GF-D8 (cell line): ENCODE measurements at regions not wholly inside any gene's neighbourhood (a gene's known extent, or its start where the extent isn't known, plus 50 kb on each side); places are given as distances from the start of the nearest gene placed in this dataset.
"Not testable (repeated sequence)": the region's sequence is repeated elsewhere in the genome, so short reads cannot be mapped to it uniquely, and the experiment has no call there.

ENCODE experiments used
- DNase-seq: peaks from one replicate; lab custom pipeline; 2025; lab: John Stamatoyannopoulos, UW

- DNase-seq, result no peak
Observed at GRCh38 chr10:35784751-35785150, 142.7 kb upstream of the FZD8 start.

GRCh38 chr10:35783305-35783838 is 141.3 kb upstream of the FZD8 start:
- no peak for DNase-seq

DNA sequence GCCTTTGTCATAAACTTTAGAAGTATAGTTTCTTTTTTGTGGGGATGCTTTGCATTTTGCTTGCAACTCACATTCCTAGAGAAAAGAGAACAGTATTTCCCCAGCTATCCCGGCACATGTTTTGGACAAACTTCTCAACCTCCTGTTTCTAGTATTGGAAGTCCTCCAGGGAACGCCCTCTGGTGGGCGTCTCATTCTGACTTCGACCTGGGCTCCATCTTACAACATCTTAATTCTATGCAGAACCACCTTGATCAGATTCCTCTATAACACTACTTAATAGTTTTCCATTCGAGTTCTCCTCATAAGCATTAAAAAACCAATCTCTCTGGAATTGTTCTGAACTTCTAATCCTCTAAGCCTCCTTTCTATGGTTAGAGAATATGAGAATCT is 139.5 kb upstream of the FZD8 start:
- no peak for DNase-seq

DNA sequence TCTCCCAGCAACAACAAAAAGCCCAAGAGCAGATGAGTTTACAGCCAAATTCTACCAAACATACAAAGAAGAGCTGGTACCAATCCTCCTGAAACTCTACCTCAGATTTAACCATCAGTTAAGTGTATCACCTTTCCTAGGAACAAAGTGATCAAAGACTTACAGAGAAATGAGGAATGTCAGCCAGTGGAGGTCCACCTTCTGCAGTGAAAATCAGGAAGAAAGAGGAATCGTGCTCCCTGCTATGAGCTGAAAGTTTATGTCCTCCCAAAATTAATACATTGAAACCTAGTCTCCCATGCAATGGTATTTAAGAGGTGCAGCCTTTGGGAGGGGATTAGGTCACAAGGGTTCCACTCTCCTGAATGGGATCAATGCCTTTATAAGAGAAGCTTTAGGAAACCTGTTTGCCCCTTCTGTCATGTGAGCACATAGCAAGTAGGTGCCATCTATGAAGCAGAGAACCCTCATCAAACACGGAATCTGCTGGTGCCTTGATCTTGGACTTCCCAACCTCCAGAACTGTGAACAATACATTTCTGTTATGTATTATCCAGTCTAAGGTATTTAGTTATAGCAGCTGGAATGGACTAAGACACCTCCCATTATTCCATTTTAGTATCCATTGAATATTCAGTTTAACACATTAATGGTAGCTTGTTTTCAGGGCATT is 139.0 kb upstream of the FZD8 start:
- DNase-seq, result no peak

GRCh38 chr10:35778306-35778705 is 136.2 kb upstream of the FZD8 start:
- no peak for DNase-seq

DNA sequence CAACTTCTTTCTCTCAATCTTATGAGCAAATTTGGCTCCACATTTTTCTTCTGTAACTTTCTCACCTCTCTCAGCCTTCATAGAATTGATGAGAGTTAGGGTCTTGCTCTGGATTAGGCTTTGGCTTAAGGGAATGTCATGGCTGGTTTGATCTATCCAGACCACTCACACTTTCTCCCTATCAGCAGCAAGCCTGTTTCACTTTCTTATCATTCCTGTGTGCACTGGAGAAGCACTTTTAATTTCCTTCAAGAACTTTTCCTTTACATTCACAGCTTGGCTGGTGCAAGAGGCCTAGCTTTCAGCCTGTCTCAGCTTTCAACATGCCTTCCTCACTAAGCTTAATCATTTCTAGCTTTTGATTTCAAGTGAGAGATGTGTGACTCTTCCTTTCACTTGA is 134.5 kb upstream of the FZD8 start:
- not testable (repeated sequence) for DNase-seq

GRCh38 chr10:35774109-35774508 is 132.0 kb upstream of the FZD8 start:
- no peak for DNase-seq

DNA sequence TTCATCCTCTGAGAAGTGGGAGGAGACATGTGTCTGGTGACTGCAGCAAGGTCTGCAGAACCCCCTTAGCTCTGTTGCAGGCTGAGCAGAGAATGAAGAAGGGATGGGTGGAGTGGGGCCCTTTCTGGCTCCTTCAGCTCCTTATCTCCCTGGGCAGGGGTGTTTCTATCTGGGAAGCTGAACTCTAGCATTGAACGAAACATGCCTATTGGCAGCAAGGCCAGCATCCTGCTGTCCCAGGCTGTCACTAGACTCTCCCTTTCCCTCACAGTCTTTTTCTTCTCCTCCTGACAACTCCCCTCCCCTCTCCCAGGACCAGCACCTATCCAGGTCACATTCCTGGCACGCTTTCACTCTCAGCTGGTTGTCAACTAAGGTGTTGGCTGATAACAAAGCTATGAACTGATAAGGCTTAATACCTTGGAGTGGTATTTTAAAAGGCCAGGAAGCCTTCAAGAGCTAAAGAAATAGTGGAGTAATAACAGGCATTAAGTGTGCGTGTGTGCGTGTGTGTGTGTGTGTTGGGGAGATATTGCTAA is 128.8 kb upstream of the FZD8 start:
- no peak for DNase-seq

- DNase-seq, result no peak
Observed at GRCh38 chr10:35769795-35770194, 127.7 kb upstream of the FZD8 start.

- DNase-seq, result no peak
Observed at GRCh38 chr10:35768731-35769130, 126.6 kb upstream of the FZD8 start.

DNA sequence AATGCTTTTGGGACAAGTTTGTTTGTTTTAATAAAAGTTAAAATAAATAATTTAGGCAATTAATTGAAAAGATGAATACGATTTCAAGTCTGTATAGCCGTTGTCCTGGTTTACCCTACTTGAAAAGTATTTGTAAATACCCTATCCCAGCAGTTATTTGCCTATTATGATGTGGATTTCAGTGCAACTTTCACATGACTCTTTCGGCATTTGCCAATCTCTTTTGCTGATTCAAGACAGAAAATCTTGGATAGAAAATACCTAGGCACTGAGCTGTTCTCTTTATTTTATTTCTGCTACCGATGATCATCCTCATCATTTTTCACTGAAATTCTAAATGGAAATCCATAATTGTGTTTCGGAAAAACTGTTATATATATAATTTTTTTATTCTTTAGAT is 125.9 kb upstream of the FZD8 start:
- no peak for DNase-seq

DNA sequence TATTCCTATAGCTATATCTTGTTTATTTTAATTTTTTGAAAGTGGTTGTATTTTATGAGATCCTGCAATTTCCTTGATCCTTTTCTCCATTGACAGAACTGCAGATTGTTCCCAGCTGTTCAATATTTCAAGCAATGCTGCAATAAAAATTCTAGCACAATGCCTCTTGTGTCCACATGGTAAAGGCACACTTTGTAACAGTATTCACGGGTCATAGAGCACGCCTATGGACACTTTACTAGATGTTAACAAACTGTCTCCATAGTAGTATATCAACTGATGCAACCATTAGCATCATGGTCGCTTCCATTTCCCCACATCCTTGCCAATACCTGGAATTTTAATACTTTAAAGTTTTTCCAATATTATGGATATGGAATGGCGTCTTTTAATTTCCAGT is 123.9 kb upstream of the FZD8 start:
- DNase-seq, result no peak

DNA sequence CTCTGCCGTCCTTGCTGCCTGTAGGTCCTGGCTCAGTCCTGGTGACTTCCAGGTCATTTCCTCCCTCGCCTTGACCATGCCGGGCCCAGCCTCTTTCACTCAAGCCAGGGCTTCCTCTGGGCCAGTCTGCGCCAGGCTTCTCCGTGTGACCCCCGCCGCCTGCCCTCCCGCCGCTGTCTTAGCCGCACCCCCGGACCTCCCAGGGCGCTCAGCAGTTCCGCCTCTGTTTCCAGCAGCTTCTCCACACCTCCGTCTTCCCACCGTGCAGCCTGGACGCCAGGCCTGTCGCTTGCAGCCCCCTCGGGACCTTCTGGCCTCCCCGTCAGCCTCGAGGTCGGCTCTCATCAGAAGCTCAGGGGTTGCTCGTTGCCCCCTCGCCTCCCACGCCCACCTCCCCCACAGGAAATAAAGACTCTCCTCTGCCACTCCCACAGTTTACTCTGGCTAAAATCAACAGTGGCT is 123.0 kb upstream of the FZD8 start:
- no peak for DNase-seq

- no peak for DNase-seq
Observed at GRCh38 chr10:35762311-35763030, 120.4 kb upstream of the FZD8 start.

DNA sequence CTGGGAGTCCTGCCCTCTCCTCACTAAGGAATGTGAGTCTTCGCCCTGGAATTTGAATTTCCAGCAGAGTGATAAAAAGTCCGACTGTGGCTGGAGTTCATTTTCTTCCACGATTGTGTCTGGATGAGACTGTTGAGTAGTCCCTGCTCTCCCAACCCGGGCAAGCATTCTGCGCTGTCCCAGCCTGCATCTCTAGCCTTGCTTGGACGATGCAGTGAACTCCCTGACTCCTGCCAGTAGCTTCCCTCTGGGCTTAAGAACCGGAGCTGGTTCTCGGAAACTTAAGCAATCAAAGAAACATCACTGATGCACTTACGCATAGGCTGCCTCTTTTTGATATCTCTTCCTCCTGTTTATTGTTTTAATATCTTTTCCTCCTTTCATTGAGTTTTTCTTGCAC is 116.0 kb upstream of the FZD8 start:
- no peak for DNase-seq

- no peak for DNase-seq
Observed at GRCh38 chr10:35754519-35754918, 112.4 kb upstream of the FZD8 start.

DNA sequence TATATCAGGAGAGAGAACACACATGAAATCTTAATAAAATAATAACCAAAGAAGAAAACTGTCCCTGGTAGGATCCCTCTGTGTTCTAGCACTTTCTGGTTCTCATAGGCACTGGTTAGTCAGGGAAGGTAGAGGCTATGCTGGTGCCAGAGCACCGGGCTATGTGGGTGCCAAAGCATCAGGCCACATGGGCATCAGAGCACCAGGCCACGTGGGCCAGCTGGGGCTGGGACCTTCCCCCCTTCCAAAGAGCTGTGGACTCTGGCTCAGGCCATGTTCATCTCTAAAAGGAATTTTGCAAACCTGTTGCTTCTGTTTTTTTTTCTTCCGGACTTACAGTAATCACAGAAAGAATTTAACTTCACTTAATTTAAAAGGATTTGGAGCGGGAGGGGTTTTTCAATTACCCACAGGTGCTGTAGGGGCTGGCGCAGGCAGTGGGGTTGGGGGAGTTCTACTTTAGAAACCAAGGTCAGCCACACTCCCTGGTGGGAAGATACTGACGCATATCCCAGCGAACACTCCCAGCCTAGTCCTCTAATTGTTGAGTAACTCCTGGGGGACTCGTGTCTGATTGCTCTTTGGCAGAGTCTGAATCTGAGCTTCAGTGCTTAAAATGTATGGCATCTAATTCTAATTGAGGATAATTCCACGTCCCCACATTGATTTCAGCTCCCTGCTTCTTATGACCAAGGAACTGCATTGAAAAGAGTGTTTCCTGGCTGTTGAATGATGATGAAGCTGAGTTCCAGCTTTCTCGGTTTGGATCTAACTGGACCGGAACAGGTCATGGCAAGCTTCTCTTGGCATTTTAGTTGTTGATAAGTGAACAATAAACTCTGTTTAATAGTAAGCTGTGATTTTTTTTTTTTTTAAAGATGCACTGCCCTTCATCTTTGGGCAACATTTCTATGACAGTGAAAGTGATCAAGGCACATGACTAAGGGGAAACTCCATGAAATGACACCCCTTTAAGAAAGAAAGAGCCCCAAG is 110.7 kb upstream of the FZD8 start:
- no peak for DNase-seq

- DNase-seq, result no peak
Observed at GRCh38 chr10:35751347-35751746, 109.3 kb upstream of the FZD8 start.

GRCh38 chr10:35749230-35749629 is 107.1 kb upstream of the FZD8 start:
- no peak for DNase-seq

- no peak for DNase-seq
Observed at GRCh38 chr10:35745617-35746403, 103.7 kb upstream of the FZD8 start.

- no peak for DNase-seq
Observed at GRCh38 chr10:35743851-35744250, 101.8 kb upstream of the FZD8 start.
